RWPE2 (cell line): ENCODE measurements at regions not wholly inside any gene's neighbourhood (a gene's known extent, or its start where the extent isn't known, plus 50 kb on each side); places are given as distances from the start of the nearest gene placed in this dataset.

Source experiments
- ATAC-seq: fragments of 200-7000 bp; cut with Tn5 transposase; 3 replicates; pipeline ENCODE4 v1.9.1; 2021; ENCODE audit warnings: low read depth
- DNase-seq: peaks from one replicate; pipeline ENCODE4 v3.0.0-alpha.2; 2020; ENCODE audit warnings: low spot score
- H3K27ac ChIP-seq: fragments of 450-650 bp; 2 replicates; pipeline ENCODE4 v1.5.1; 2017; ENCODE audit warnings: mild to moderate bottlenecking; ENCODE audit not compliant: poor library complexity, severe bottlenecking
- H3K27me3 ChIP-seq: fragments of 250-450 bp; sonication (Bioruptor Pico); 2 replicates; pipeline ENCODE4 v1.5.1; 2021; ENCODE audit warnings: mild to moderate bottlenecking, moderate library complexity; ENCODE audit not compliant: insufficient read depth, poor library complexity, severe bottlenecking
- H3K36me3 ChIP-seq: fragments of 250-450 bp; sonication (Bioruptor Pico); 2 replicates; pipeline ENCODE4 v1.5.1; 2020; ENCODE audit warnings: low read depth, mild to moderate bottlenecking, moderate library complexity
- H3K4me1 ChIP-seq: fragments of 250-450 bp; sonication (Bioruptor Pico); 2 replicates; pipeline ENCODE4 v1.5.1; 2021; ENCODE audit warnings: mild to moderate bottlenecking, moderate library complexity; ENCODE audit not compliant: insufficient read depth, poor library complexity, severe bottlenecking
- H3K4me3 ChIP-seq: fragments of 250-450 bp; sonication (Bioruptor Pico); 2 replicates; pipeline ENCODE4 v1.5.1; 2021; ENCODE audit warnings: mild to moderate bottlenecking, moderate library complexity; ENCODE audit not compliant: severe bottlenecking
- H3K9me3 ChIP-seq: fragments of 250-450 bp; sonication (Bioruptor Pico); 2 replicates; pipeline ENCODE4 v1.5.1; 2021; ENCODE audit warnings: mild to moderate bottlenecking, moderate library complexity; ENCODE audit not compliant: severe bottlenecking
- CTCF ChIP-seq: fragments of 450-650 bp; IDR thresholded peaks from one replicate; pipeline ENCODE4 v1.5.1; 2017; ENCODE audit warnings: mild to moderate bottlenecking, moderate library complexity; ENCODE audit not compliant: poor library complexity, severe bottlenecking

GRCh38 chr5:74310386-74310785 lies 330.1 kb downstream of the ENC1 start:
- peaks cover 8% of the 10 kb centered on the region for H3K4me1 ChIP-seq
- no peak for DNase-seq
- ATAC-seq, result peak; percentile 90
- H3K27ac ChIP-seq, result no peak overlapping the region
- no peak for TF ChIP-seq CTCF
- no peak overlapping the region for H3K4me3 ChIP-seq
- H3K36me3 ChIP-seq, result no peaks in the 10 kb centered on the region
- H3K9me3 ChIP-seq, result no peaks in the 10 kb centered on the region
- H3K27me3 ChIP-seq, result no peaks in the 10 kb centered on the region

GRCh38 chr5:74309050-74309449 lies 331.5 kb downstream of the ENC1 start:
- H3K9me3 ChIP-seq, result no peaks in the 10 kb centered on the region
- no peak for TF ChIP-seq CTCF
- no peaks in the 10 kb centered on the region for H3K27me3 ChIP-seq
- H3K4me1 ChIP-seq, result no peaks in the 10 kb centered on the region
- no peak for DNase-seq
- H3K27ac ChIP-seq, result no peak overlapping the region
- no peak overlapping the region for H3K4me3 ChIP-seq
- no peak for ATAC-seq
- no peaks in the 10 kb centered on the region for H3K36me3 ChIP-seq

GRCh38 chr5:74306845-74307244 lies 333.7 kb downstream of the ENC1 start:
- Histone ChIP-seq H3K4me1 (no peaks in the 10 kb centered on the region), H3K36me3 (no peaks in the 10 kb centered on the region), H3K4me3 (no peak overlapping the region), H3K9me3 (no peaks in the 10 kb centered on the region), H3K27me3 (no peaks in the 10 kb centered on the region), H3K27ac (no peak overlapping the region)
- DNase-seq (no peak), ATAC-seq (no peak)
- TF ChIP-seq CTCF, result no peak

- ATAC-seq, result no peak
Measured at GRCh38 chr5:74304536-74304935, 336.0 kb downstream of the ENC1 start.

GRCh38 chr5:74303578-74303977 lies 336.9 kb downstream of the ENC1 start:
- TF ChIP-seq CTCF, result no peak
- H3K27me3 ChIP-seq, result no peaks in the 10 kb centered on the region
- H3K4me1 ChIP-seq, result no peaks in the 10 kb centered on the region
- H3K27ac ChIP-seq, result no peak overlapping the region
- H3K36me3 ChIP-seq, result no peaks in the 10 kb centered on the region
- H3K9me3 ChIP-seq, result no peaks in the 10 kb centered on the region
- ATAC-seq, result no peak
- H3K4me3 ChIP-seq, result no peak overlapping the region
- no peak for DNase-seq

More at GRCh38 chr5:74304536-74304935, 336.0 kb downstream of the ENC1 start:
- no peak overlapping the region for H3K27ac ChIP-seq
- no peaks in the 10 kb centered on the region for H3K27me3 ChIP-seq
- no peaks in the 10 kb centered on the region for H3K4me1 ChIP-seq
- no peak overlapping the region for H3K4me3 ChIP-seq
- no peak for TF ChIP-seq CTCF
- no peaks in the 10 kb centered on the region for H3K9me3 ChIP-seq
- DNase-seq, result no peak
- no peaks in the 10 kb centered on the region for H3K36me3 ChIP-seq
